WTC11 (cell line): ENCODE measurements at regions not wholly inside any gene's neighbourhood (a gene's known extent, or its start where the extent isn't known, plus 50 kb on each side); places are given as distances from the start of the nearest gene placed in this dataset.

ENCODE experiments used
- GABPB1 ChIP-seq: sonication (generic); formaldehyde crosslinking; IDR thresholded peaks from 2 replicates; pipeline ENCODE4 v1.8.1; 2023; ENCODE audit warnings: mild to moderate bottlenecking, missing genetic modification reagents
- NR2C2 ChIP-seq: sonication (generic); formaldehyde crosslinking; IDR thresholded peaks from 2 replicates; pipeline ENCODE4 v1.8.0; 2022; ENCODE audit warnings: mild to moderate bottlenecking, missing genetic modification reagents
- SP1 ChIP-seq: sonication (generic); formaldehyde crosslinking; conservative IDR thresholded peaks from 2 replicates; pipeline ENCODE4 v1.8.1; 2022; ENCODE audit warnings: missing genetic modification reagents

DNA sequence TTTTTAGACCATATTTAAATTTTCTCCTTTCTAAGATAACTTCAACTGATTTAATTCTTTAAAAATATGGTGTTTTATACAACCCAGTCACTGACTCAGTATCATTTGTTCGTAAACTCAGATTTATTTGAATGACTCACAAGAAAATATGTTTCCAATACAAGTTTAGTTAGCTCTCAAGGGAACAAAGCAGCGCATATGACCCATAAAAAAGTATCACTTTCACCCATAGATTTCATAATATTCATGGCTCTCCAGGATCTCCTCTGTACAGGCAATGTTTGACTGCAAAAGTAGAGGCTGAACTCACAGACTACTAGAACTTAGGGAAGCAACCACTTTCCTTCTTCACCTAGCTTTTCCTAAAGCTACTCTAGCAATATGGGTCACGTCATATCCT is 405.6 kb upstream of the PCDH9 start:
- TF ChIP-seq GABPB1 (CRISPR knock-in tag) (no peak), NR2C2 (CRISPR knock-in tag) (no peak), SP1 (CRISPR knock-in tag) (no peak)
